ENCODE measurements at regions not wholly inside any gene's neighbourhood (a gene's known extent, or its start where the extent isn't known, plus 50 kb on each side); places are given as distances from the start of the nearest gene placed in this dataset.

DNA sequence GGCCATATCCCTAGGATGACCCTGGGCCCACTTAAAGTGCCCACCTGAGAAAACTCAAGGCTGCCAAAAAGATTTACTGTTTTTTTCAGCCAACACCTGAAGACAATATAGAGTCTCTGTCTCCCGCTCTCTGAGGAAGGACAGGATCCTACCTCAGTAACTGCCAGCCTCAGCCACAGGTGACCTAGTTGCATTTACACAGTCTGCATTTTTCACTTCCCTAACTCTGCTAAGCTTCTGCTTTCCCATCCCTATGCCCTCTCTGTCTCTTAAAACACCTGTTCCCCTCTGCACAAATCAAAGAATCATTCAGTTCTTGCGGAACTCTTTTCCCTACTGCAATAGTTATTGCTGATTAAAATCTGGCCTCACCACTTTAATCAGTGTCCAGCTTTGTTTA lies 609.5 kb downstream of the UQCRFS1 start:
- TF ChIP-seq POLR2A (IDR thresholded peaks at IDR 0.05): no peak
- TF ChIP-seq, protein P1, sequence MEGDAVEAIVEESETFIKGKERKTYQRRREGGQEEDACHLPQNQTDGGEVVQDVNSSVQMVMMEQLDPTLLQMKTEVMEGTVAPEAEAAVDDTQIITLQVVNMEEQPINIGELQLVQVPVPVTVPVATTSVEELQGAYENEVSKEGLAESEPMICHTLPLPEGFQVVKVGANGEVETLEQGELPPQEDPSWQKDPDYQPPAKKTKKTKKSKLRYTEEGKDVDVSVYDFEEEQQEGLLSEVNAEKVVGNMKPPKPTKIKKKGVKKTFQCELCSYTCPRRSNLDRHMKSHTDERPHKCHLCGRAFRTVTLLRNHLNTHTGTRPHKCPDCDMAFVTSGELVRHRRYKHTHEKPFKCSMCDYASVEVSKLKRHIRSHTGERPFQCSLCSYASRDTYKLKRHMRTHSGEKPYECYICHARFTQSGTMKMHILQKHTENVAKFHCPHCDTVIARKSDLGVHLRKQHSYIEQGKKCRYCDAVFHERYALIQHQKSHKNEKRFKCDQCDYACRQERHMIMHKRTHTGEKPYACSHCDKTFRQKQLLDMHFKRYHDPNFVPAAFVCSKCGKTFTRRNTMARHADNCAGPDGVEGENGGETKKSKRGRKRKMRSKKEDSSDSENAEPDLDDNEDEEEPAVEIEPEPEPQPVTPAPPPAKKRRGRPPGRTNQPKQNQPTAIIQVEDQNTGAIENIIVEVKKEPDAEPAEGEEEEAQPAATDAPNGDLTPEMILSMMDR (IDR thresholded peaks at IDR 0.05 in 4 of 5, conservative IDR thresholded peaks at IDR 0.05 in 1 of 5): no peak

Data from gastrocnemius medialis (tissue), 4 donors.